H9 (cell line): ENCODE measurements at regions not wholly inside any gene's neighbourhood (a gene's known extent, or its start where the extent isn't known, plus 50 kb on each side); places are given as distances from the start of the nearest gene placed in this dataset.

ENCODE experiments used
- DNase-seq: peaks from one replicate; pipeline ENCODE4 v3.0.0-alpha.2; 2017
- H2AFZ ChIP-seq: one replicate; pipeline ENCODE4 v1.6.1; 2013; ENCODE audit warnings: mild to moderate bottlenecking, low read length, control low read depth, moderate library complexity
- H2AK5ac ChIP-seq: 2 replicates; pipeline ENCODE4 v1.6.1; 2013; ENCODE audit warnings: low read length, control low read depth, mixed read lengths; ENCODE audit not compliant: insufficient read length
- H2BK120ac ChIP-seq: one replicate; pipeline ENCODE4 v1.6.1; 2013; ENCODE audit warnings: low read depth, mild to moderate bottlenecking, low read length, control low read depth, inconsistent platforms; ENCODE audit not compliant: poor library complexity, severe bottlenecking
- H2BK12ac ChIP-seq: 2 replicates; pipeline ENCODE4 v1.6.1; 2013; ENCODE audit warnings: low read length, control low read depth, mixed read lengths, low read depth; ENCODE audit not compliant: insufficient read length
- H2BK15ac ChIP-seq: 2 replicates; pipeline ENCODE4 v1.6.1; 2013; ENCODE audit warnings: low read depth, low read length, control low read depth
- H2BK20ac ChIP-seq: one replicate; pipeline ENCODE4 v1.6.1; 2013; ENCODE audit warnings: low read depth, mild to moderate bottlenecking, low read length, control low read depth, inconsistent platforms; ENCODE audit not compliant: poor library complexity, severe bottlenecking
- H2BK5ac ChIP-seq: 2 replicates; pipeline ENCODE4 v1.6.1; 2013; ENCODE audit warnings: low read length, control low read depth, mixed read lengths; ENCODE audit not compliant: insufficient read length
- H3K14ac ChIP-seq: 2 replicates; pipeline ENCODE4 v1.6.1; 2013; ENCODE audit warnings: low read length, control low read depth; ENCODE audit not compliant: insufficient read depth
- H3K18ac ChIP-seq: 2 replicates; pipeline ENCODE4 v1.6.1; 2013; ENCODE audit warnings: low read depth, mild to moderate bottlenecking, mixed read lengths, low read length, control low read depth; ENCODE audit not compliant: insufficient read length
- H3K23ac ChIP-seq: 2 replicates; pipeline ENCODE4 v1.6.1; 2013; ENCODE audit warnings: low read length, control low read depth, mixed read lengths, low read depth; ENCODE audit not compliant: insufficient read length
- H3K23me2 ChIP-seq: 2 replicates; pipeline ENCODE4 v1.6.1; 2013; ENCODE audit warnings: low read depth, mild to moderate bottlenecking, mixed read lengths, low read length, control low read depth; ENCODE audit not compliant: insufficient read length, poor library complexity, severe bottlenecking
- H3K27ac ChIP-seq: 2 replicates; pipeline ENCODE4 v1.5.1; 2013; ENCODE audit warnings: low read length, control low read depth, mixed read lengths, low read depth; ENCODE audit not compliant: insufficient read length
- H3K27me3 ChIP-seq: 2 replicates; pipeline ENCODE4 v1.6.1; 2013; ENCODE audit warnings: low read length, control low read depth, inconsistent platforms; ENCODE audit not compliant: insufficient read depth
- H3K4ac ChIP-seq: 2 replicates; pipeline ENCODE4 v1.6.1; 2013; ENCODE audit warnings: low read depth, mild to moderate bottlenecking, control low read depth, inconsistent platforms, low read length, moderate library complexity
- H3K4me1 ChIP-seq: 2 replicates; pipeline ENCODE4 v1.6.1; 2013; ENCODE audit warnings: low read length, control low read depth, inconsistent platforms; ENCODE audit not compliant: insufficient read depth
- H3K4me2 ChIP-seq: 2 replicates; pipeline ENCODE4 v1.6.1; 2013; ENCODE audit warnings: low read length, control low read depth, mixed read lengths; ENCODE audit not compliant: insufficient read length, insufficient read depth
- H3K56ac ChIP-seq: 2 replicates; pipeline ENCODE4 v1.6.1; 2013; ENCODE audit warnings: low read depth, mild to moderate bottlenecking, mixed read lengths, low read length, control low read depth; ENCODE audit not compliant: insufficient read length
- H3K79me1 ChIP-seq: 2 replicates; pipeline ENCODE4 v1.6.1; 2013; ENCODE audit warnings: low read depth, mild to moderate bottlenecking, moderate library complexity, low read length, control low read depth, inconsistent platforms; ENCODE audit not compliant: insufficient read depth, poor library complexity, severe bottlenecking
- H3K79me2 ChIP-seq: 2 replicates; pipeline ENCODE4 v1.6.1; 2013; ENCODE audit warnings: low read length, control low read depth, inconsistent platforms; ENCODE audit not compliant: insufficient read depth
- H3K9ac ChIP-seq: 2 replicates; pipeline ENCODE4 v1.6.1; 2013; ENCODE audit warnings: low read length, control low read depth, mixed read lengths; ENCODE audit not compliant: insufficient read length; ENCODE audit errors: extremely low read depth
- H3K9me3 ChIP-seq: one replicate; pipeline ENCODE4 v1.6.1; 2013; ENCODE audit warnings: low read depth, low read length, inconsistent platforms; ENCODE audit not compliant: control insufficient read depth
- H3T11ph ChIP-seq: one replicate; pipeline ENCODE4 v1.6.1; 2013; ENCODE audit warnings: mild to moderate bottlenecking, low read length, control low read depth, inconsistent platforms
- H4K20me1 ChIP-seq: one replicate; pipeline ENCODE4 v1.6.1; 2013; ENCODE audit not compliant: control insufficient read depth, insufficient read length, insufficient read depth
- H4K5ac ChIP-seq: 2 replicates; pipeline ENCODE4 v1.6.1; 2013; ENCODE audit warnings: low read depth, mild to moderate bottlenecking, mixed read lengths, low read length, control low read depth; ENCODE audit not compliant: insufficient read length
- H4K8ac ChIP-seq: replicated peaks from 2 replicates; pipeline ENCODE4 v1.6.1; 2013; ENCODE audit warnings: low read length, control low read depth, mixed read lengths, low read depth; ENCODE audit not compliant: insufficient read length
- H4K91ac ChIP-seq: 2 replicates; pipeline ENCODE4 v1.6.1; 2013; ENCODE audit warnings: low read depth, mild to moderate bottlenecking, moderate library complexity, mixed read lengths, low read length, control low read depth; ENCODE audit not compliant: insufficient read length
- H3K27ac Mint-ChIP-seq, 3 experiments: 2 replicates in 2 of 3; 3 replicates in 1 of 3; pipeline ENCODE4 v1.8.0; 2020 to 2021; ENCODE audit warnings: mixed read lengths in 3 of 3, mild to moderate bottlenecking in 1 of 3, moderate library complexity in 1 of 3
- H3K27me3 Mint-ChIP-seq: 2 replicates; pipeline ENCODE4 v1.8.0; 2021; ENCODE audit warnings: low read depth, mild to moderate bottlenecking, moderate library complexity, mixed read lengths
- H3K36me3 Mint-ChIP-seq, 3 experiments: 2 replicates in 2 of 3; 3 replicates in 1 of 3; pipeline ENCODE4 v1.8.0; 2020 to 2021; ENCODE audit warnings: low read depth in 3 of 3, mixed read lengths in 3 of 3; ENCODE audit not compliant: insufficient read depth in 1 of 3
- H3K4me1 Mint-ChIP-seq, 2 experiments: 2 replicates each; pipeline ENCODE4 v1.8.0; 2020; ENCODE audit warnings: mixed read lengths in 2 of 2
- H3K4me3 Mint-ChIP-seq, 2 experiments: 2 replicates in 1 of 2; 3 replicates in 1 of 2; pipeline ENCODE4 v1.8.0; 2020 to 2021; ENCODE audit warnings: mild to moderate bottlenecking in 2 of 2, mixed read lengths in 2 of 2, moderate library complexity in 1 of 2
- H3K9me3 Mint-ChIP-seq, 2 experiments: 2 replicates in 1 of 2; 3 replicates in 1 of 2; pipeline ENCODE4 v1.8.0; 2020; ENCODE audit warnings: mild to moderate bottlenecking in 2 of 2, mixed read lengths in 2 of 2, moderate library complexity in 1 of 2
- WGBS: extraction: QIAGEN DNeasy Blood & Tissue Kit; methylation state at CpG from one replicate; pipeline ENCODE4 v1.1.7; 2013; ENCODE audit warnings: missing lambda C conversion rate, low lambda C conversion rate, mixed read lengths; ENCODE audit not compliant: insufficient read length; ENCODE audit errors: extremely low coverage; 5-methylcytosine and 5-hydroxymethylcytosine counted together
- TF ChIP-seq, protein P1 (sequence below): fragments of 200-600 bp; sonication (generic); conservative IDR thresholded peaks from 3 replicates; pipeline ENCODE4 v1.8.0; 2021; ENCODE audit warnings: antibody characterized with exemption, mild to moderate bottlenecking

DNA sequence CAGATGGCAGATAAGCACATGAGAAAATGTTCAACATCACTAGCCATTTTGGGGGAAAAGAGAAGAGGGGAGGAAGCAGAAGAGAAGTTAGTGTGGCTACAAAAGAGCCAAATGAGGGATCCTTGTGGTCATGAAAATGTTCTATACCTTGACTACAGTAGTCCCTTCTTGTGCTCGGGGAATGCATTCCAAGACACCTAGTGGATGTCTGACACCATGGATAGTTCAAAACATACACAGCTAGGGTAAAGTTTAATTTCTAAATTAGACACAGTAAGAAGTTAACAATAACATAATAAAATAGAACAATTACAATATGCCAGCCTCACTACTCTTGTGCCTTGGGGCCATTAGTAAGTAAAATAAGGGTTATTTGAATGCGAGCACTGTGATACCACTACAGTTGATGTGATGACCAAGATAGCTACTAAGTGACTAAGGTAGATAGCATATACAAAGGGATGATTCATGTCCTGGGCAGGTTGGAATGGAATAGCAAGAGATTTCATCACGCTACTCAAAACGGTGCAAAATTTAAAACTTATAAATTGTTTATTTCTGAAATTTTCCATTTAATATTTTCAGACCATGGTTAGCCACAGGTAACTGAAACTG lies 344.1 kb downstream of the NR2F1-AS1 start:
- Histone ChIP-seq H3K9ac (no peak overlapping the region), H3K79me1 (no peaks in the 10 kb centered on the region), H4K8ac (no peak overlapping the region), H3K9me3 (no peaks in the 10 kb centered on the region), H2BK15ac (no peak overlapping the region), H2BK120ac (no peak overlapping the region), H2AK5ac (no peak overlapping the region), H2BK20ac (no peak overlapping the region), H3K23me2 (no peaks in the 10 kb centered on the region), H3K27me3 (no peaks in the 10 kb centered on the region), H3K14ac (no peak overlapping the region), H2BK5ac (no peak overlapping the region), H4K91ac (no peak overlapping the region), H3K56ac (no peak overlapping the region), H2BK12ac (no peak overlapping the region), H3K79me2 (no peaks in the 10 kb centered on the region), H2AFZ (no peak overlapping the region), H4K5ac (no peak overlapping the region), H3K23ac (no peak overlapping the region), H4K20me1 (no peaks in the 10 kb centered on the region), H3K4me2 (no peak overlapping the region), H3K4me1 (no peaks in the 10 kb centered on the region), H3K18ac (no peak overlapping the region), H3K4ac (no peak overlapping the region), H3K27ac (no peak overlapping the region), H3T11ph (no peak overlapping the region)
- Mint-ChIP-seq H3K36me3 (no peaks in the 10 kb centered on the region), H3K27ac (no peak overlapping the region), H3K4me1 (no peaks in the 10 kb centered on the region), H3K9me3 (no peaks in the 10 kb centered on the region), H3K27me3 (peaks cover 4% of the 10 kb centered on the region), H3K4me3 (no peak overlapping the region)
- TF ChIP-seq, protein P1, sequence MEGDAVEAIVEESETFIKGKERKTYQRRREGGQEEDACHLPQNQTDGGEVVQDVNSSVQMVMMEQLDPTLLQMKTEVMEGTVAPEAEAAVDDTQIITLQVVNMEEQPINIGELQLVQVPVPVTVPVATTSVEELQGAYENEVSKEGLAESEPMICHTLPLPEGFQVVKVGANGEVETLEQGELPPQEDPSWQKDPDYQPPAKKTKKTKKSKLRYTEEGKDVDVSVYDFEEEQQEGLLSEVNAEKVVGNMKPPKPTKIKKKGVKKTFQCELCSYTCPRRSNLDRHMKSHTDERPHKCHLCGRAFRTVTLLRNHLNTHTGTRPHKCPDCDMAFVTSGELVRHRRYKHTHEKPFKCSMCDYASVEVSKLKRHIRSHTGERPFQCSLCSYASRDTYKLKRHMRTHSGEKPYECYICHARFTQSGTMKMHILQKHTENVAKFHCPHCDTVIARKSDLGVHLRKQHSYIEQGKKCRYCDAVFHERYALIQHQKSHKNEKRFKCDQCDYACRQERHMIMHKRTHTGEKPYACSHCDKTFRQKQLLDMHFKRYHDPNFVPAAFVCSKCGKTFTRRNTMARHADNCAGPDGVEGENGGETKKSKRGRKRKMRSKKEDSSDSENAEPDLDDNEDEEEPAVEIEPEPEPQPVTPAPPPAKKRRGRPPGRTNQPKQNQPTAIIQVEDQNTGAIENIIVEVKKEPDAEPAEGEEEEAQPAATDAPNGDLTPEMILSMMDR = no peak
- WGBS = no CpG with 5 or more reads among the region's 4 CpGs
- DNase-seq = no peak
